ENCODE measurements at regions not wholly inside any gene's neighbourhood (a gene's known extent, or its start where the extent isn't known, plus 50 kb on each side); places are given as distances from the start of the nearest gene placed in this dataset.

- no peak for TF ChIP-seq CTCF (conservative IDR thresholded peaks at IDR 0.05; ENCODE audit: low read length)
- no peak for TF ChIP-seq EZH2phosphoT487 (IDR thresholded peaks at IDR 0.05; ENCODE audit: borderline replicate concordance)
Observed at GRCh38 chr7:122203814-122204213, 59.8 kb upstream of the AASS start.

Measured in Loucy (cell line).